Activated CD4-positive, CD25-positive, alpha-beta regulatory T cell treated with anti-CD3 and anti-CD28 coated beads, Interleukin-2, amount 50 U/mL, for 16 hours (primary cell): ENCODE measurements at regions not wholly inside any gene's neighbourhood (a gene's known extent, or its start where the extent isn't known, plus 50 kb on each side); places are given as distances from the start of the nearest gene placed in this dataset.

Source experiments
- DNase-seq: peaks from one replicate; pipeline ENCODE4 v3.0.0-alpha.2; 2020; ENCODE audit warnings: low read depth, low spot score

DNA sequence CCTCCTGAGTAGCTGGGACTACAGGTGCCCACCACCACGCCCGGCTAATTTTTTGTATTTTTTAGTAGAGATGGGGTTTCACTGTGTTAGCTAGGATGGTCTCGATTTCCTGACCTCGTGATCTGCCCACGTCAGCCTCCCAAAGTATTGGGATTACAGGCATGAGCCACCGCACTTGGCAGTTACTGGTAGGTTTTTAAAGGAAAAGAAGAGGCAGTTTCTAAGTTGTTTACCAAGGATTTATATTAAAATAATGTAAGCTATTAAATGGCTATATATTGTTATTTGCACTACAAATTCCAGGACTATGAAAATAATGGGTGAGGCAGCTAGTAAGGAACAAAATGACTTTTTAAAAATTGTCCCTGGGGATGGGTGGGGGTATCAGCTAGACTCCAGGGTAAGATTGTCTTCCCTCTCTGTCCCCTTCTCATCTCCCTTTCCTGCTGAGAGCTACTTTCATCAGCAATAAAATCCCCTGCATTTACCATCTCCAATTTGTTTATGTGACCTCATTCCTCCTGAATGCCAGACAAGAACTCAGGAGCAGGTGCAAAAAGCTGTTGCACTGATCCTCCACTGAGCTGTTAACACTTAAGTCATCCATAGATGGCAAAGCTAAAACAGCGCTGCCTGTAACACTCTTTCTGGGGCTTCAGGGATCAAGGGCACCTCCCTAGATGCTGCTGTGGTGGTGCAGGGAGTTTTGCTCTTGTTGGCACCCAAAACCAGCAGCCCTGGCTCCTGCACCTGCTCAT lies 165.2 kb downstream of the ZPLD1 start:
- DNase-seq, result no peak

DNA sequence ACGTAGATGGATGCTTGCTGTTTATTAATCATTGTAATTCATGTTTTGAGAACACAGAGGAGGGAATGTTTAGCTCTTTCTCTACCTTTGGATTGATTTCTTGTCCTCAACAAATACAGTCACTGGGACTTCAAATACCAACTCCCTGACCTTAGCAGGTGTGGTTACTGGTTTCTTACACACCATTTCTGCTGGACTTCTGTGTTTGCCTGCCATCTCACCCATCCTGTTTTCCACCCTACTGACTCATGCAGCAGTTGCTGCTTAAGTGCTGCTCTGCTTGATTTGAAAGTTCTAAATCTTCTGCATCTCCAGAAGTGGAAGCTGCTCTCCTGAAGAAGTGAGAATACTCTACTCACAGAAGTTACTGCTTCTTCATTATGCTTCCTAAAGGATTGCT lies 170.3 kb downstream of the ZPLD1 start:
- no peak for DNase-seq

DNA sequence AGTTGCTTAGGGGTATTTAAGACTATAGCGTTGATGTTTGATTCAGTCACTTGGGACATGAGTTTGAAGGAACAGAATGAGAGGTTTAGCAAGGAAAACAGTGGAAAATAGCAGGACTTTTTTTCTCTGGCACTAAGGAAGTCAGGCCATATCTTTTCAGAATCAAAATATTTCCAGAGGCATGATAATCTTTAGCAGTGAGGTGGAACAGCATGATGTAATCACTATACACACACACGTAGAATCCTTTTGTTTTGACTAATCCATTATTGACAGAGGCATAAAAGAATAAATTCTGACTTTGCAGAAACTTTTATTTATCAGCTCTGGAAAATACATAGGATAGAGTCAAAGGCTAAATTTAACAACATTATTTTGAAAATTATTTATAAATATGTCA lies 174.1 kb downstream of the ZPLD1 start:
- DNase-seq, result no peak

DNA sequence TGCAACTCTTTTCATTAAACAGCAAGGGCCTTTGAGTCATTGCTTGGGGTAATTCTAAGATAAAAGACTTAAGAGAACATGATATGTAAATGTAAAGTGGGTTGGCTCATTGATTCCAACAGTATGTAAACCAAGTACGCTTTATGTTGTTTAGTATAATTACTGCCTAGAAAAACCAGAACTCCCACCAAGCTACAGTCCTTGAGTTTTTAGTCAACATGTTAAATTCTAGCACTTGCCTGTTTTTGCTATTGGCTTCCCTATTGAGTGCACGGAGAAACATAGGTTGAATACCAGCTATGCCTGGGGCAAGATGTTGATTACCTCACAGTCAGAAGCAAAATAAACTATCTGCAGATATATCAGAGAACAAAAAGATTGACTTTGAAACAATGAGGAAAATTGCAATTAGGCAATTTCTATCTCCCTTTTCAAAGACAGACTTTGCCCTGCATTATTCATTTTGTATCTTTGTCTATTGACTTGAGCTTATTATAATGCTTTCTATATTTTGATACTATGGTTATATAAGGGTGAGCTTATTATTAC lies 179.3 kb downstream of the ZPLD1 start:
- DNase-seq, result no peak

DNA sequence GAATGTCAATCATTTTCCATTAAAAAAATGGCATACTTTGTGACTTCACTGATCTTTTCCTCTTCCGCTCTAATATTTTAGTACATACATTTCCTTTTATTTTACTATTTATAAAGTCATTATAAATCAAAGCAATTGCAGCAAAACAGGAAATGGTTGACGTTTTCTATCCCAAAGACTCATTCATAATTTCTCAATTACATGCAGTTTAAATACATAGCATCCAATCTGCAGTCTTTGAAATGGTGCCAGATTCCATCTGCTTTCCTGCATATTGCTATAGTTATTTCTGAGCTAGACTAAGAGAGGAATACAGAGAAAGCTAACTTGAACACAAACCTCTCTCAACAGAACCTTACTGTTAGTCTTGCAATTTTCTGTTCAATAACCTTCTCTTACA lies 179.8 kb downstream of the ZPLD1 start:
- no peak for DNase-seq

DNA sequence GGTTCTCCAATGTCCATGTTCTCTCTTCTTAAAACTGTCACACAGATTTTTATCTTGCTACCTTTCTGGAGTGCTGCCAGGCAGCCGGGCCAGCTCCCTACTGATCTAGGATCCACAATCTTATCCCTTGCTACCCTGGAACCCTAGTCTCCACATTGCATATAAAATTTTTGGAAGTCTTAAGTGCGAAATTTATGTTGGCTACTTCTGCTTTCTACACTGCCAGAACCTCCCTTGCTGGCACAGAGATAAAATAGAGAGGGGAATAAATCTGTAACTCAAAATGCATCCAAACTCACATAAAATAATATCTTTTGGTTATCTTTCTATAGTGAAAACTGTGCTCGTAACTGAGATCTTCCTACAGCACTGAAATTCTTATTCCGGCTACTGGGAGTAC lies 182.6 kb downstream of the ZPLD1 start:
- DNase-seq, result no peak

DNA sequence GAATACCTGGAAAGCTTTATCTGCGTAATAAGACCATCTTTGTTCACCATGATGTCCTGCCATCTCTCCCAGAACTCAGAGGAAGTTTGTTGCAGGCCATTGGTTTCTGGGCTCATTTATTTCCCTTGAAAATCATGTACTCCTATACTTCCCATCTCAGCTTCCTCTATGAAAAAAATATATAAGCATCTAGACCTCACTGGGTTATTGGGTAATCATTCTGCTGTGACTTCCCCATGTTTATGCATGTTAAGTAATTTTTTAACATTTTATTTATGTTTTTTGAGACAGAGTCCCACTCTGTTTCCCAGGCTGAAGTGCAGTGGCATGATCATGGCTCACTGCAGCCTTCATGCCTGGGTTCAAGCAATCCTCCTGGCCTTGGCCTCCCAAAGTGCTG lies 184.5 kb downstream of the ZPLD1 start:
- DNase-seq, result no peak

DNA sequence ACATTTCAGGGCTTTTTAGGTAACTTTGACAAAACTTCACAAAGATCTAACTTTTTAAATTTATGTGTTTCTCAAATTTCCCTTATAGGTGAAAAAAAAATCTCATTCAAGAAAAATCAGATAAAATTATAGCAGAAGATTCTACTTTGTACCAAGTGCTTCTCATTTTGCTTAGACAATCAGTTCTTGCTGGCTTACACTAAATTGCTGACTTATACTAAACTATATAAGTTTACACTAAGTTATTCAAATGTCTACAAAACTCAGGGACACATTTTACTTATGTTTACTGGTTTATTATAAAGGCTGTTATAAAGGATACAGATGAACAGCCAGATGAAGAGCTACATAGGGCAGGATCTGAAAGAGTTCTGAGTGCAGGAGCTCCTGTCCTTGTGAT lies 195.1 kb downstream of the ZPLD1 start:
- no peak for DNase-seq

DNA sequence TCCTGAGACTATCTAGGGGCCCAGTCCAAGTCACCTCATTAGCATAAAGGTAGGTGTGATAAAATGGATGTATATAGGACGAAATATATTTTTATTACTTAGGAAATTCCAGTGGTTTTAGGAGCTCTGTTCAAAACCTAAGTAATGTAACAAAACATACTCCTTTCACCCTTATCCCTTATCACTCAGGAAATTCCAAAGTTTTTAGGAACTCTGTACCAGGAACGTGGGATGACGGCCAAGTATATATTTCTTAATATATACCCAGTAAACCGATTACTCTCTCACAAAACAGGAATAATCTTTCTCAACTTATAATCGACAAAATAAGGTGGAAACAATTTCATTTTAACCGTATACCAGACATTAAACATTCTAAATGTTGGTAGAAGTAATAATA lies 195.7 kb downstream of the ZPLD1 start:
- no peak for DNase-seq

DNA sequence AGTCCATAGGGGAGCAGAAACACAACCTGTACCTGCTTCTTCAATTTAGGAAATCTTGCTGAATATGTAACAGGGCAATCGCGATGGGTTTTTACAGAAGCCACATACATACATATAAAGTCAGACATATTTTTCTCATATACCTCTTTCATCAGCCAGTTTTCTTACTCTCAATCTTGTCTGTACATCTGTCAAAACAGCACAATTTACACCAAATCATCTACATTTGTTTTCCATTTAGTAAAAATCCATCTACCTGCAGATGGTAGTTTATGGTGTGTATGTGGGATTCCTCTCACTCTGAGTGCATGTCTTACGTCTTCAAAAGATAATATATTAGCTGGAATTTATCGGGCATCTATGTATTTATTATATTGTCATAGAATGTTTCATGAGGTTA lies 208.7 kb downstream of the ZPLD1 start:
- no peak for DNase-seq

DNA sequence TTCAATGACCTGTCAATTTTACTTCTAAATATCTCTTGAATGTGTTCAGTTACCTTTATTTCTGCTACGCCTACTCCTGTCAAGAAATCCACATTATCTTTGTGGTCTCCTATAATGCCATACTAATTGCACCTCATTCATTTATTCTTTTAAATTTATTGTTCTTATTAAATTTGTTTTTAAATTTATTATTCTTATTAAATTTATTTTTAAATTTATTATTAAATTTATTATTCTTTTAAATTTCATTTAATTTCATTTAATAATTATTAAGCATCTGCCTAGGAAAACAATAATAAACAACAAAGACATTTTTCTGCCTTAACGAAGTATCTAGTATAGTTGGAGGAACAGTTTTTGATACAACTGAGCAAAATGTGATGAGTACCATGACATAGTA lies 211.7 kb downstream of the ZPLD1 start:
- no peak for DNase-seq

DNA sequence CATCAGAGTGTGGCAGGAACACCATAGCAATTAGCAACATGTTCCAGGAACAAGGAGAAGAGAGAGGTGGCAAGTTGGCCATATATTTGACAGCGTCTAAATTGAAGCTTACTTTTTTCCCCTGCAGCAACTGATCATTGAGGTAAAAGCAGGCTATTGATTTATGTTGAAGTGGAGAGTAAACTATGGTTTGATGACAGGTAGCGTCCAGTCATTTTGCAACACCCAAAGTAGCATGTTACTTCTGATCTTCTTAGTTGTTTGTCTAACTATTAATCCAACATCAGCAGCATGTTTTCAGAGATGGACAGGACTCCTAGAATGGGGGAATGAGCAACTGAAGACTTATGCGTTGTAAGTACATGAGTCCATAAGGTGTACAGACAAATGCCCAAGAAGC lies 225.8 kb downstream of the ZPLD1 start:
- DNase-seq, result no peak

DNA sequence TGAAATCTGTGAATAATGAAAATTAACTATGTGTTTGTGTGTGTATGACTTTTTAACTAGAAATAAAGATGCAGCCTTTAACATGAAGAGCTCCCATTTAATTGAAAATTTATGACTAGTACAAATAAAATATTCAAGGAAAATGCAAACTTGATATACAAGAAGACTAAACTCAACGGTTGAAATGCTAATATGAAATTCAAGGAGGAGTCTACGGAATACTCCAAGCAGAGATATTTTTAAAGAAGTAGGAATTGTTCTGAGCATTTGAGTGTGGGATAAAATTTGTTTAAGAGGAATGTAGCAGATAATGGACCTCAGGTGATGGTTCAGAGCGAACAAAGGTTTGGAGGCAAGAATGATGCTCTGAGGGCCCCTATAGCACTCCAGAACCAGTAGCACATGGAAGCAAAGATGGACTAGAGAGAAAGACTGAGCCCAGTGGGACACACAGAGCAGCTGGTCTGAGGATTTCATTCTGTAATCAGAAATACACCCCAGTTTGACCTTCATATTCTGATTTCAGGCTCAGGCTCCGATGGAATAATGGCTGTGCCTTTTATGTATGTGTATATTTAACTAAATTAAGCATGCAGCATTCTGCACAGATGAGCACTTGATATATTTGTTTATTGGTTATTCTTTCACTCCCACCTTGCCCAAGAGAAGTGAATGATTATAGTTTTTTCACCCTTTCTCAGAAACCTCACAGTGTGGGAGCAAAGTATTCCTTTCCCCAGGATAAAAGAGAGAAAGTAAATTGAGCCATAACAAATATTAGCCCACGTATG lies 227.1 kb downstream of the ZPLD1 start:
- no peak for DNase-seq

DNA sequence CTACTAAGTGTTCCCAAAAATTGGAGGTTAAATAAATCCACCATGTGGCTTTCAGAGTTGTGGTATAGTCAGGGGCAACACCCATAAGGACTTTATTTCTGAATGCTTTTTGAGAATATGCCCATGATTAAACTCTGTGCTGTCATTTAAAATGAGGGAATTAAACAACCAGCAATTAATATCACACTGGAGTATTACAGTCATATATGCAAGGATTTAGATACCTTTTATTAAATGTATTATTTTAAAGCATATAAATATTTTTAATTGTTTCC lies 227.6 kb downstream of the ZPLD1 start:
- DNase-seq, result no peak

DNA sequence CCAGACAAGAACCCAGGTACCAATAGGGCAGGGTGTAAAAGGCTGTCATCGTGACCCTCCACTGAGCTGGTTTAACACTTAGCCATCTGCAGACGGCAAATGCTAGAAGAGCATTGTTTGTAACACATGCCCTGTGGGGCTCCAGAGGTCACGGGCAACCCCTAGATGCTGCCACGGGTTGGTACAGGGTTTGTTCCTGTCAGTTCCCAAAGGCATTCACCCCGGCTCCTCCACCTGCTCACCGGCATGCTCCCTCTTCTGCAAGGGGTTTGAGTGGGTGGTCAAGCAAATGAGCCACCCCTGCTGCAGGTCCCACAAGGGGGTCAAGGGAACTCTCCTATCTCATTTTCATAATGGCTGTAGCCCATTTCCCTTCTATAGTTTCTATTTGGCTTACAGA lies 229.3 kb downstream of the ZPLD1 start:
- DNase-seq, result no peak

DNA sequence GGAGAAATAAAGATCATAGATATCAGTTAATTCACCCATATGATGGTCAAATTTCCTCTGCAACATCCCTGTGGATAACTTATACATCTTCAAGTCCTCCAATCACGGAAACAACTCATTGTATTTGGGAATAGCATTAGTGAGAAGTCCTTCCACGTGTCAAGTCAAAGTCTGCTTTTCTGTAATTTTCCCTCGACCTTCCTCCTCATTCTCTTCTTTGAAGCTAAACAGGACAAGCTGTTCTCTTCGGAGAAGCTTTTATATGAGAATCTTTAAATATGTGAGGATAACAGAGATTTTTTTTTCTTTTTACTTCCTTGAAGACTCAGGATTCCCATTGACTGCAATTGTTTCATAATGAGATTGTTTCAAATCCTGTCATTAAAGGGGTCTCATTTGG lies 230.4 kb downstream of the ZPLD1 start:
- DNase-seq, result no peak

DNA sequence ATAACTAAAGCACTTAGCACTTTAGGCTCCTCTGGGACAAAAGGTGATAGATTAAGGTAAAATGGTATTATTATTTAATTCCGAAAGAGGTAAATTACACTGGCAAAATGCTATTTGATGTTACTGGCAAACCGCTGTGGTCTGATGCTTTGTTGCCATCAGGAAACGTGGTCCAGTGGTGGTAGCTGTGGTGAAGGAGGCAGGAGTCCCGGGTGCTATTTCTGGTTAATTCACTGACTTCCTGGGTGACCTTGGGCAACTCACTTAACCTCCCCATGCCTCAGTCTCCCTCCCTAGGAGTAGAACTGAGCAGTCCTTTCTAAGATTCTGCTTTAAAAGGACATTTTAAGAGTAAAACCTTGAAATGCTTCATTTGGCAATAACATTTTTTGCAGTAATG lies 233.4 kb downstream of the ZPLD1 start:
- no peak for DNase-seq

DNA sequence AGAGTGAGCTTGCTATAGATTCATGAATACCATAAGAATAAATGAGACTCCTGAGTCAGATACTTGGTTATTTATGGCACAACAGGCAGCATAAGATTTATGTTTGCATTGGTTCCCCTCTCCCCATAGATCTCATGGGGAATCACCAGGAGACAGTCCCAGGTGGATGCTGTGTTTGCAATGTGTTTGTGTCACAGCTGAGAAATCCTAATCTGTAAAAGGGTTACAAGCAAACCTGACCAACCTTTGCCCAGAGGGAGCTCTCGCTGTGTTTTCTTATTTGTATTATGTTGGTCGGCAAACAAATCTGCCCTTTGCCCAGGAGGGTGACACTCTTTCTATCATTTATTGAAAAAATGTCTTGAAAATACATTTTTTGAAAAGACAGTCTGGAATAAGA lies 236.2 kb downstream of the ZPLD1 start:
- DNase-seq, result no peak

DNA sequence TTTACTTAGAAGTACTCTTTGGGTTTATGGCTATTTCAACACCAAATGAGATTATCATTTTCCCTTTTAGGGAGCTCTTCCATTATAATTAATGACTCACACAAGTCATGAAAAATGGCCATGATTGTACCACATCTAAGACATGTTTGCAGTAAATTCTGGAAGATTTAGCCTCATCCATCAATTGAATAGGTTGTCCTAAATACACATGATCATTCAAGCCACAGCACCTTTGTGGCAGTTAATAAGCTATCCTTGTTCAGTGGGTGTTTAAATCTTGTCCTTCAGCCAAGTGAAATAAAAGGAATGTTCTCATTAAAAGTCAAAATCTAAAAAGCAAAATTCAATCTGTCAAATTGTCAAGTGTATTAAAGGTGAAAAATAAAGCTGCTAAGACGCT lies 237.5 kb downstream of the ZPLD1 start:
- no peak for DNase-seq

DNA sequence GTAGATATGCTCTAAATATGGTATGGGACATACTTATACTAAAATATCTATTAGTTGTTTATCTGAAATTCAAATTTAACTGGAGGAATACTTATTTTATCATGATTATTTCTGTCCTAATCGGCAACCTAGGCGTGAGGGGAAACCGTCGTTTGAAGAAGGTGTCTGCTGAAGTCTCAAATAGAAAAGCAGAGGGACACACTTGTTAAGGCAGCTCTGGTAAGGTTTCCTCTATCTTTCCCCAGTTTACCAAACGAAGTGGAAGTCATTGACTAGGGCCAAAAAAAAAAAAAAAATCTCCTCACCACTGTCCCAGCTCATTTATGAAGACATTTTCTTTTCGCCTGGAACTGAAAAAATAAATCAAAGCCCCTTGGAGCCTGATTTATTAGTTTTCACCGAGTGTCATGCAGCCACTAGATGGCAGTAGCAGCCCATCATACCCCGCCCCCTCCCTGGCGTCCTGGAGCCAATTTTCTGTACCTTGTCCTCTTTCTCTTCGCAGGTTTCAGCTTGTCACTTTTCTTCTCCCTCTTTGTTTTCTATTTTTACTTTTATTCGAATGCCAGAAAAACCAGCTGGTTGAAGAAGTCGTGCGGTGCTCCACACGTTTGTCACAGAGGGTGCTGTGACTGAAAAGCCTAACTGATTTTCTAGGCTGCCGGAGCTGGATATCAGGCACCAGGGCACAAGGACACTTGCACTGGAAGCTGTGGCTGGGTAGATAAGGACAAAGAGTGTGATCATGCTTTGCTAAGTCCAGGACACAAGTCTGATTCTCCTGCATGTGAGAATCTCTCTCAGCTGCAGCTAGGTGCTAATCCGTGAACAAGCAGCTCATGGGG lies 238.7 kb downstream of the ZPLD1 start:
- peak; percentile 16 for DNase-seq

DNA sequence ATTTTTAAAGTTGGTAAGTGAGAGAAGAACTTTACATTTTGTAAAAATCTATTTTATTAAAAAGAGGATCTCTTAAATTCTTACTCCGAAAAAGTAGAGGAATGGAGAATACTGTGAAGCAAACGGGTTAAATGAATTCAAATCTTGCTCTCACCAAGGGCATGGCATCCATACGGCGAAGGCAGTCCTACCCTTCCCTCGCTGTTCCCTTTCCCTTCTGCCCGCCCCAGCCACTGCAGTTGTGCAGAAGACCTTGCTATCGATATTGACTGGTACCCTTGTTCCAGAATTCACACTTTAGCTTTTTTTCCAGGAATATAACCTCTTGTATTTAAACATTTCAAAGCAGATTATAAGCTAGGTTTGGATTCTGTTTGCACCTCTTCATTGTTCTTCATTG lies 239.5 kb downstream of the ZPLD1 start:
- DNase-seq, result no peak

DNA sequence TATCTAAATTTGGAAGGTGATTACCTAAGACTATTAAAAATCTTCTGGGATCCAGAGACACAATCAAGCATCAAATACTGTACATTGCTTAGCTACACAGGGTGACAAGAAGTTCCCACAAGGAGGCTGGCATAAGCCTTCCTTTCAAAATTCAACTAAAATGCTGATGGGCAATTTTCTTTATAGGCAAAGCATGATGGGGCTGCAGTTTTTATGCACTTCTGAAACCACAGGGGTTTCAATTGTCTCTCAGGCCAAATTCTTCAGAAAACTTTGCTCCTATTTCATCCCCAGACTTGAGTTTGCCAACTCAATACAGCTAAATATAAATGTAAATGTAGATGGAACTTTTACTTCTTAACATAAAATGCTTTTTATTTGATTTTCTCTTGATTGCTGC lies 241.6 kb downstream of the ZPLD1 start:
- no peak for DNase-seq
